Thyroid gland (tissue), 4 donors: ENCODE measurements at regions not wholly inside any gene's neighbourhood (a gene's known extent, or its start where the extent isn't known, plus 50 kb on each side); places are given as distances from the start of the nearest gene placed in this dataset.

Experiments
- CTCF ChIP-seq, 6 experiments: fragments of 200-600 bp in 3 of 6; fragments of 450-650 bp in 3 of 6; sonication (generic) in 3 of 6; IDR thresholded peaks; one replicate each; pipeline ENCODE4 v1.5.1; 2016 to 2019; ENCODE audit warnings: antibody characterized with exemption in 6 of 6, mild to moderate bottlenecking in 2 of 6, inconsistent platforms in 1 of 6, moderate library complexity in 1 of 6
- POLR2A ChIP-seq, 2 donors: fragments of 450-650 bp; IDR thresholded peaks; one replicate each; pipeline ENCODE4 v1.6.1; 2017; ENCODE audit warnings: antibody characterized with exemption in 2 of 2, mild to moderate bottlenecking in 2 of 2, moderate library complexity in 1 of 2

GRCh38 chr7:12067156-12067831 lies 143.8 kb upstream of the TMEM106B start:
- TF ChIP-seq POLR2A (IDR thresholded peaks at IDR 0.05) = no peak
- peak; percentile 14 to 61 (median 46) for TF ChIP-seq CTCF (IDR thresholded peaks at IDR 0.05)
